OCI-LY3 (cell line): ENCODE measurements at regions not wholly inside any gene's neighbourhood (a gene's known extent, or its start where the extent isn't known, plus 50 kb on each side); places are given as distances from the start of the nearest gene placed in this dataset.

Experiments used
- H2AFZ ChIP-seq: fragments of 200-600, 300-600 bp; shearing (Covaris generic); 2 replicates; pipeline ENCODE4 v1.6.0; 2014; ENCODE audit warnings: antibody characterized with exemption, low read depth, low read length
- H3K27ac ChIP-seq: fragments of 200-600, 300-600 bp; sonication (generic); 2 replicates; pipeline ENCODE4 v1.5.1; 2014; ENCODE audit warnings: mild to moderate bottlenecking, low read length, moderate library complexity, mixed read lengths
- H3K27me3 ChIP-seq: fragments of 200-600, 300-600 bp; sonication (generic); 2 replicates; pipeline ENCODE4 v1.6.1; 2014; ENCODE audit warnings: low read depth, low read length, mixed read lengths
- H3K36me3 ChIP-seq: fragments of 200-600, 300-600 bp; sonication (generic); replicated peaks from 2 replicates; pipeline ENCODE3; 2014; ENCODE audit warnings: low read depth, low read length, mixed read lengths
- H3K4me1 ChIP-seq: fragments of 300-600, 200-600 bp; sonication (generic); 2 replicates; pipeline ENCODE4 v1.6.1; 2014; ENCODE audit warnings: low read length, mixed read lengths
- H3K4me2 ChIP-seq: fragments of 200-600, 300-600 bp; sonication (generic); 2 replicates; pipeline ENCODE4 v1.6.1; 2014; ENCODE audit warnings: low read length, mixed read lengths
- H3K4me3 ChIP-seq: fragments of 300-600, 200-600 bp; sonication (generic); 2 replicates; pipeline ENCODE4 v1.5.1; 2014; ENCODE audit warnings: antibody characterized with exemption, mild to moderate bottlenecking, low read length, moderate library complexity
- H3K79me2 ChIP-seq: fragments of 300-600, 200-600 bp; shearing (Covaris generic); 2 replicates; pipeline ENCODE4 v1.6.1; 2014; ENCODE audit warnings: mild to moderate bottlenecking, low read length, mixed read lengths
- H3K9ac ChIP-seq: fragments of 300-600, 200-600 bp; shearing (Covaris generic); 2 replicates; pipeline ENCODE4 v1.6.0; 2014; ENCODE audit warnings: mild to moderate bottlenecking, low read length, moderate library complexity
- H3K9me3 ChIP-seq: fragments of 200-600, 300-600 bp; shearing (Covaris generic); 2 replicates; pipeline ENCODE4 v1.6.1; 2014; ENCODE audit warnings: low read length, mixed read lengths; ENCODE audit not compliant: insufficient read depth
- H4K20me1 ChIP-seq: fragments of 200-600, 300-600 bp; sonication (generic); 2 replicates; pipeline ENCODE4 v1.6.1; 2016; ENCODE audit warnings: low read length, mixed read lengths; ENCODE audit not compliant: insufficient read depth
- EZH2phosphoT487 ChIP-seq: fragments of 200-600 bp; shearing (Covaris generic); IDR thresholded peaks from 2 replicates; pipeline ENCODE4 v1.6.1; 2018; ENCODE audit warnings: antibody characterized with exemption, mixed run types, low read depth
- TF ChIP-seq, protein P1 (sequence below): fragments of 200-600, 300-600 bp; sonication (generic); IDR thresholded peaks from 2 replicates; pipeline ENCODE4 v1.5.1; 2014; ENCODE audit warnings: antibody characterized with exemption, low read length, low read depth

DNA sequence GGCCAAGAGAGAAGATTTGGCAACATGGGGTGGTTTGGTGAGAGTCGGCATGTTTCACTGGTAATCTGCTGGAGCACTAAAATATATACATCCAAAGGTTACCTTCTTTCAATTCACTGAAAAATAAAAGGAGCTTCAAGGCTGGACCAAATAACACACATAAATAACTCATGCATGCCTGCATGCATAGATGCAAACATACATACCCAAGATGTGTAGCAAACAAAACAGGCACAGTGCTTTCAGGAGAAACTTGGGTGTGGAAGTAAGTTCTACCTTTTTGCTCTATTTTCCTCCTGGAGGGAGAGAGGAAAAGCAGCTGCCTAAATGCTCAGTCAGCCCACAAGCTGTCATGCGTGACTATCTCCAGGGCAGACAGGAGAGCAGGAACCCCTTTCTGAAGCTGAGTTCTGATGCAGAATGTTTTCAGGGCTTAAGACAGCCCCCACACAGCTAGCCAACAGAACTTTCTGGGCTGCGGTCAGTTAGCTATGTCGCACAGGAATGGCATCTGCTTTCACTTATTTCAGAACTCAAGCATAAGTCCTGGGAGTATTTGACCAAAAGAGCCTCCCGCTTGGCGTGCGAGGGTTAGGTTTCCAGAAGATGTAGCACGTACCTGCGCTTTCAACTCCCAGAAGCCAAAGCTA is 166.2 kb downstream of the TOMM20 start:
- peak overlapping the region; percentile 78 for H3K9ac ChIP-seq
- TF ChIP-seq, protein P1, sequence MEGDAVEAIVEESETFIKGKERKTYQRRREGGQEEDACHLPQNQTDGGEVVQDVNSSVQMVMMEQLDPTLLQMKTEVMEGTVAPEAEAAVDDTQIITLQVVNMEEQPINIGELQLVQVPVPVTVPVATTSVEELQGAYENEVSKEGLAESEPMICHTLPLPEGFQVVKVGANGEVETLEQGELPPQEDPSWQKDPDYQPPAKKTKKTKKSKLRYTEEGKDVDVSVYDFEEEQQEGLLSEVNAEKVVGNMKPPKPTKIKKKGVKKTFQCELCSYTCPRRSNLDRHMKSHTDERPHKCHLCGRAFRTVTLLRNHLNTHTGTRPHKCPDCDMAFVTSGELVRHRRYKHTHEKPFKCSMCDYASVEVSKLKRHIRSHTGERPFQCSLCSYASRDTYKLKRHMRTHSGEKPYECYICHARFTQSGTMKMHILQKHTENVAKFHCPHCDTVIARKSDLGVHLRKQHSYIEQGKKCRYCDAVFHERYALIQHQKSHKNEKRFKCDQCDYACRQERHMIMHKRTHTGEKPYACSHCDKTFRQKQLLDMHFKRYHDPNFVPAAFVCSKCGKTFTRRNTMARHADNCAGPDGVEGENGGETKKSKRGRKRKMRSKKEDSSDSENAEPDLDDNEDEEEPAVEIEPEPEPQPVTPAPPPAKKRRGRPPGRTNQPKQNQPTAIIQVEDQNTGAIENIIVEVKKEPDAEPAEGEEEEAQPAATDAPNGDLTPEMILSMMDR: no peak
- no peak for TF ChIP-seq EZH2phosphoT487
- H3K4me3 ChIP-seq: peak overlapping the region; percentile 66
- H3K36me3 ChIP-seq: no peaks in the 10 kb centered on the region
- peak overlapping the region; percentile 89 for H3K4me2 ChIP-seq
- H3K27me3 ChIP-seq: no peaks in the 10 kb centered on the region
- H3K79me2 ChIP-seq: no peaks in the 10 kb centered on the region
- no peaks in the 10 kb centered on the region for H4K20me1 ChIP-seq
- H3K4me1 ChIP-seq: peaks cover 75% of the 10 kb centered on the region
- peak overlapping the region; percentile 92 for H3K27ac ChIP-seq
- H3K9me3 ChIP-seq: no peaks in the 10 kb centered on the region
- no peak overlapping the region for H2AFZ ChIP-seq

DNA sequence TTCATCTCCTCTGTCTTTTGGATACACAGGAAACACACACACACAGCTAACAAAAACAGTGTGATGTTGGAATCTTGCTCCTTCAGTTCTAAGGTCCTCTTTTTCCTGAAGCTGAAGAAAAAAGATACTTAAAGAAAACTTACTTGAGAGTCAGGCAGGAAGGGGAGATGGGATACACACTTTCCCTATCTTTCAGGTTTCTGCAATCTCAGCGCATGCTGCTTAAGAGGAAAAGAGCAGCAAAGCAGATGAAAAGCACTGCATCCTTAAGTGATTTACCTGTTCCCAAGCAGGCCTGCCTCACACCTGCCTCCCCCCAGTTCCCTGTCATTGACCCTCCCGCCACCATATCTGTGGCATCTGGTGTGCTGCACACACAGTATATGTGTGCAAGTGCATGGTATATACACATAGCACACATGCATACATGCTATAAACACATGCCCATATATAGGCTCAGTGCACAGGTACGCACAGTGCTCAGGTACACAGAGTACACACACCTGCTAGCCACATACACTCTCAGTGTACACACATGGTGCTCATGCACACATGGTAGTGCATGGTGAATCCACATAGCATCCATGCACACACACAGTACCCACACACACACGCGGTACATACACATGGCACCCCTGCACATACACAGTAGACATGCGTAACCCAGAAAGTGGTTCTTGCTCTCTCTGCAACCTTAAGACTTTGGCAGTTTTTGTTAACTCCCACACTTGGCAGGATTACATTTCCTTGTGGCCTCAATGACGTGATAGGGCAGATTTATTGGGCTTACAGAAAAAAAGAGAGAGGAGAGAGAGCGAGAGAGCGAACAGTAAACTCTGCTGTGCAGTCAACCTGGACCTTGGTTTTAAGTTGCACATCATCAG is 166.9 kb downstream of the TOMM20 start:
- H3K36me3 ChIP-seq: no peaks in the 10 kb centered on the region
- peak overlapping the region; percentile 92 for H3K27ac ChIP-seq
- H3K9ac ChIP-seq: peak overlapping the region; percentile 78
- H3K9me3 ChIP-seq: no peaks in the 10 kb centered on the region
- H3K4me1 ChIP-seq: peaks cover 83% of the 10 kb centered on the region
- no peaks in the 10 kb centered on the region for H3K27me3 ChIP-seq
- no peaks in the 10 kb centered on the region for H4K20me1 ChIP-seq
- peak overlapping the region; percentile 66 for H3K4me3 ChIP-seq
- TF ChIP-seq EZH2phosphoT487: no peak
- TF ChIP-seq, protein P1: no peak
- H3K79me2 ChIP-seq: no peaks in the 10 kb centered on the region
- 0 out of 2 replicates have a peak overlapping the region, but pooled peaks have one; percentile 2 for H2AFZ ChIP-seq
- peak overlapping the region; percentile 89 for H3K4me2 ChIP-seq

DNA sequence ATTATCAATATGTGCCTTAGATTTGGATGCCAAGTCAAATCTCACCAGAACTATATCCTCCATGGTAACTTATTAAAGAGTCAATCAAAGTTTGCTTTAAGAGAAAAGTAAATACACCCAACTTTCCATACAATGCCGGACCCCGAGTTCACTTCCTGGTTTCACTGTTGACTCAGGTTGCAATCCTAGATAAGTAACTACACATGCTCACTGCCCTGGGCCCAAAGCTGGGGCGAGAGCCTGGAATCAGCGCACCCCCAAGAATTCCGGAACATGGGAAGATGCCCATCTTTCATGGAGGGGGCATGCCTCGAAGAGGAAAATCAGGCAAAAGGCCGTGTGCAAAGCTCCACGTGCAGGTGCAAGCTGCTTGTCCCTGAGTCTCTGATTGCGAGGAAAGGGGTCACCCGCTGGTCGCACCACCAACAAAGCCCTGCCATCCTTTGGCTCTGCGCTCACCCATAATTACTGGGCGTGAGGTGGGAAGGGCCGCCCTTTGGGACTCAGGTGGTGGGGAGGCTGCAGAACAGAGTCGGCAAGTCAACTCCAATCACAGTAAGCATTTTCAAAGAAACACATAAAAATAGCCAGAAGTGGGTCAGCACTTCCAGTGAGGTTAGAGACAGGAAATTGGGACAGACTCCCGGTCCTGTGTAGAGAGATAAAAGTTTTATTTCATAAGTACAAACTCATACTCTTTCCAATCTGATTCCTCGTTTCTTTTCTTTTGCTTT is 167.7 kb downstream of the TOMM20 start:
- peak overlapping the region; percentile 78; the same call in 1 of the 2 replicates for H3K9ac ChIP-seq
- H3K4me1 ChIP-seq: peaks cover 91% of the 10 kb centered on the region
- no peaks in the 10 kb centered on the region for H3K79me2 ChIP-seq
- peak overlapping the region; percentile 25; the same call in 1 of the 2 replicates for H3K4me3 ChIP-seq
- H2AFZ ChIP-seq: peak overlapping the region; percentile 2; the same call in 1 of the 2 replicates
- TF ChIP-seq, protein P1: no peak
- no peak for TF ChIP-seq EZH2phosphoT487
- H3K9me3 ChIP-seq: no peaks in the 10 kb centered on the region
- peak overlapping the region; percentile 89 for H3K4me2 ChIP-seq
- H3K27me3 ChIP-seq: no peaks in the 10 kb centered on the region
- no peaks in the 10 kb centered on the region for H3K36me3 ChIP-seq
- H4K20me1 ChIP-seq: no peaks in the 10 kb centered on the region
- H3K27ac ChIP-seq: peak overlapping the region; percentile 92
